ENCODE measurements at regions not wholly inside any gene's neighbourhood (a gene's known extent, or its start where the extent isn't known, plus 50 kb on each side); places are given as distances from the start of the nearest gene placed in this dataset.
"Not testable (repeated sequence)": the region's sequence is repeated elsewhere in the genome, so short reads cannot be mapped to it uniquely, and the experiment has no call there.

DNA sequence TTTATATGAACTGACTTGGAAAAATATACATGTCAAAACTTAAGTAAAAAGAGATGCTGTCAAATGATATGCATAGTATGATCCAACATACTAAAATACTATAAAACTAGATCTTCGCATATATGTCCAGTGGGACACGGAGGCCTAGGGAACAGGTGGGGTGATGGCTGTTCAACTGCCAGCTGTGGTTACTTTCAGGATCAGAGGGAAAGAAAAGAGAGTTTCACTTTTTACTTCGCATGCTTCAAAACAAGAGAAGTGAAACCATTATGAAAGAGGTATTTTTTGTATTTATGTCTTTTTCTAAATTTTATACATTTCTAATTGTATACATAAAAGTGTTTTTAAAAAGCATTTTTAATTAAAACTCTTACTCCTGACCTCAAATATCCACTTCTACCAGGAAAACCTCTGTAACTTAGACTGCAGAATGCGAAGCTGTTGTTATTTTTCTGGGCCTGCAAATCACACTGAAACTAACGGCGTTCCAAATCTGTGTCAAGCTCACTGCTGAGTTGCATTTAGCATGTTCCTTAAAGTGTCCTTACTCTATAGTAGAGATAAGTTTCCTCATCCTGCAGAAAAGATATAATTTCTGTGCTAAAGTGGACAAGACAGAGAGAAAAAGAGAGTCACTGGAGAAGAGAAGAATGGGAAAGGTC is 97.8 kb upstream of the SLC35G4 start:
- no peak for DNase-seq

DNA sequence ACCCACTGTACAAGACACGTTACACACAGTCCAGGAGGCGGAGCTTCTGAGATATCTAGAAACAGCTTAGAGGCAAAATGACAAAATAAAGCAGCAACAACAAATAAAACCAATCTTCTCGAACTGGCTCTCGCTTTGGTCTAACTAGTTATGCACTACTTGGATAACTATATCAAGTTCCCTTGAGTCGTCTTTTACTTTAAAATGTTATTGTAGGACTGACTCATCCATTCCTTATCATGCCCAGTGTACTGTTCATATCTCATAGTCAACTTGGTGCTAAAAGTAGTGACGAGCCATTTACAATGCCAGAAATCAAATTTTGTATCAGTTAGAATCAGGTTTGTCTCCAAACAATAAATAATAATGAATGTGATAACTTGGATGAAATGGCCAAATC is 102.5 kb upstream of the SLC35G4 start:
- DNase-seq, result no peak

DNA sequence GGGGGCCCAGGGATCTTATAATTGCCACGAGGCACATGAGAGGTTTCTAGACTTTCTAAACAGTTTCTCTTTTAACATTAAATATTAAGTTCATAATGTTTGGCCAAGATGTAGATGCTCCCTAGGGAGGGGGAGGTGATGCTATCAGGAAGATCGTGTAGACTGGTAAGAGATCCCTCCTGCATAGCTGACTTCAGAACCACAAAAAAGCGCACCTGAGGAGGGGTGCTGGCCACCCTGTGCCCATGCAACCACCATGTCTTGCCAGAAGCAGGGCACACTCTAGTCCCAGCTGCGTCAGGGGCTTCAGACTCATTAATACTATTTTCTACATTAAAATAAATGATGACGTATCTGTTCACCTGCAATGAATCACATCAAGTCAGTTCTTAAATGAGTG is 103.4 kb upstream of the SLC35G4 start:
- DNase-seq, result no peak

DNA sequence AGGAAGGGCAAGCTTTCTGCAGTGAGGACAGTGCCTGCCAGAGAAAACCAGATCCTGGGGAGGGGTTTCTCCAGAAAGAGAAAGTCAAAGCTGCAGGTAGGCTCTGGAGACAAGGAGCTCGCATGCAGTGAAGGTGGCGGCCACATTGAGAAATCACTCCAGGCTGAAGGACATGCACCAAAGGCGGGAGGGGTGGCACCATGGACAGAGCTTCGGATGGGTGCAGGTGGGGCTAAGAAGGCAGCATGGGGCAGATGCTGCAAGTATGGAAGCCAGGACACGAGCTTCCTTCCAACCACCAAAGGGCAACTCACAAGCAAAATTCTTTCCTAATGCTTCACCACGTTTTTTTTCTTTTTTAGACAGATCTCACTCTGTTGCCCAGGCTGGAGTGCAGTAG is 104.4 kb upstream of the SLC35G4 start:
- no peak for DNase-seq

DNA sequence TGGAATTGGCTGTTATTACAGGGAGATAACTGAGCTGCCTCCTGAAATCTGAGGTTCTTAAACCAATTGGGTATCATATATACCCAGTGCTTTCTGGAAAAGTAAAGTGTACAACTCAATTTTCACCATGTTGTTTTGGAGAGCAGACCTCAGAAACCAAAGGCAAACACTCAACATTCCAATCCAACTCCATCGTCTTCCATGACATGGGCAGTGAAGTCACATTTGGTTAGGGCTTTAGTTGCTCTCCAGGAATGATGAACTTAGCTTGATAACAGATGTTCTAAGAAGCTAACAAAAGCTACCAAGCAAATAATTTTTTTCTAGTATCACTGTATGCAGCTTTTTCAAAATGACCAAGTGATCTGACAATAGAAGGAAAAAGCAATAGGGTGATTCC is 107.0 kb upstream of the SLC35G4 start:
- no peak for DNase-seq

DNA sequence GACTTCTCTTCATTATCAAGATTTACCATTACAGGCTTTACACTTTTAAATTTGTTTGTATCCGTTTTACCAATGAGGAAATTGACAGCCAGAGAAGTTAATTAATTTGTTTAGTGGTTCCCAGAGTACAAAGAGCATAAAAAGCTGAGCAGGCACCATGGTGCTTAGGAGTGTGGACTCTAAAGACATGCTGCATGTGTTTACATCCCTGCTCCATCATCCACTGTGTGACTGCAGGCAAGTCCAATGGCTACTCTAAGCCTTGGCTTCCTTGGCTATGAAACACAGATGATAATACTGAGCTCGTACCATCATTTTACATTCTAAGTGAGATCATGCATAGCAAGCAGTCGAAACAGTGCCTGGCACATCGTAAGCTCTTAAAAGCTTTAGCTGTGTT is 108.0 kb upstream of the SLC35G4 start:
- DNase-seq, result no peak

DNA sequence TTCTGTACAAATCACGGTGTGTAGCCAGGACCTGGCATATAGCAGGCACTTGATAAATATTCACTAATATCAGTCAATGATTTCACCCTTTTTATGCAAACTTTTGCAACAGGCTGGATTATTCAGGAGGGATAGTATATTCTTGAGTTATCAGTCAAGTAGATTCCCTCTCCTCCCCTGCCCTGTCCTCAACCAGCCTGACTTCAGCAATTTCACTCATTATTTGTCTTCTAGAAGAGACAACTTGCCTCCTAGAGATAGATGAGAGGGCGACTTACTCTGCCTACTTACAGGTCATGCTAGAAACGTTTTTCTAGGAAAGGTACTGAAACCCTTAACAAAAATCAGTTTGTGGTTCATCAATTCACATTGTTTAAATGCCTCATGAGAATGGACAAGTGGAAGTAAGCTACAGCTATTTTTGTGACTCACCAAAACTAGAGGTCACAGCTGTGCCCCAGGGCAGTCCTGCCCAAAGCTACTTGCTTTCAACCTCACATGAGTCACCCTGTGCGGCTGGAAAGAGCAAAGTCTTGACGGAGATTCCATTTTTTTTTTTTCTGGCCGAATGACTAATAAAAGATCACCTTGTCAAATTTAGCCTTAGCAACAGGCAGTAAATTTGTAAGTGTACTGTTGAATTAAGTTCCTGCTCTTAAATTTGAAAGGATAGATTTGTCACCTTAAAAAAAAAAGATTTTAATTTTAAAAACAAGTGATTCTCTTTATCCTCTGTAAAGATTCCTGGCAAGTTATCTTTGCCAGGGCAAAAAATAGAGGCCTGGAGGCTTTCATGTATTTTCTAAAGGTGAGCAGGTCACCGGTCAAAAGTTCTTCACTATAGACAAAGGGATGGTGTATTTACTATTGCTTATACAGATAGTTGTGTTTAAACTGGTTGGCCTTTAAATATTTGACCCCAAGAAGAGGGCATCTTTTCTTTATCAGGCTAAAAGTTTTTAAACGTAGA is 109.0 kb upstream of the SLC35G4 start:
- no peak for DNase-seq

DNA sequence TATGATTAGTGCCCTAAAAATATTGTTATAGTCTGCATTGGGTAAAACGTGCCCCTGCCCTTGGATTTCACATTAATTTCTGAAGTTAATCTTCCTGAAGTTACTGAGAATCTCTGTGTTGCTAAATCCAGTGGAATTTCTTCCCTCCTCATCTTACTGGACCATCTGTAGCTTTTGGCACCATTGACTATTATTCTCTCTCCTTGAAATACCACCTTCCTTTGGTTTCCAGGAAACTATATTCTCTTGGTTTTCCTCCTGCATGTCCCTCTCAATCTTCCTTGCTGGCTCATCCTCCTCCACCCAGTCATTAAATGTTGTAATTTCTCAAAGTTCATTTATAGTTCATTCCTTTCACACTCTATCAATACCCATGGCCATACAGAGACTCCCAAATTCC is 110.6 kb upstream of the SLC35G4 start:
- DNase-seq, result no peak

DNA sequence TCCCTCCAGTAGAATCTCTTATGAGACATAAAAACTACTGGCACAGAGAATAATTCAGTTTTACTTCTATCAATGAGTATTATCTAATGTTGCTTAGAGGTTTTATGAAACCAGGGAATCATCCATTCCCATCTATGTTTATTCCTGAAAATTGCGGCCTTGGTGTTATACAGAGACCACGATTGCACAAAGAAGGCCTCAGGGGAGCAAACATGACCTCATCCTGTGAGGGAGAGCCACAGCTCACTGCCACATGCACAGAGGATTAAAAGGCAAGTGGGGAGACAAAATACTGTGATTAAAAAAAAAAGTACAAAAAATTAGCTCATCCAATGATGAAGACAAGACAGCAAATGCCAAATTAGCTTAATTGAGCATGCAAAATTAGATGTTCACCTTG is 111.8 kb upstream of the SLC35G4 start:
- DNase-seq, result no peak

DNA sequence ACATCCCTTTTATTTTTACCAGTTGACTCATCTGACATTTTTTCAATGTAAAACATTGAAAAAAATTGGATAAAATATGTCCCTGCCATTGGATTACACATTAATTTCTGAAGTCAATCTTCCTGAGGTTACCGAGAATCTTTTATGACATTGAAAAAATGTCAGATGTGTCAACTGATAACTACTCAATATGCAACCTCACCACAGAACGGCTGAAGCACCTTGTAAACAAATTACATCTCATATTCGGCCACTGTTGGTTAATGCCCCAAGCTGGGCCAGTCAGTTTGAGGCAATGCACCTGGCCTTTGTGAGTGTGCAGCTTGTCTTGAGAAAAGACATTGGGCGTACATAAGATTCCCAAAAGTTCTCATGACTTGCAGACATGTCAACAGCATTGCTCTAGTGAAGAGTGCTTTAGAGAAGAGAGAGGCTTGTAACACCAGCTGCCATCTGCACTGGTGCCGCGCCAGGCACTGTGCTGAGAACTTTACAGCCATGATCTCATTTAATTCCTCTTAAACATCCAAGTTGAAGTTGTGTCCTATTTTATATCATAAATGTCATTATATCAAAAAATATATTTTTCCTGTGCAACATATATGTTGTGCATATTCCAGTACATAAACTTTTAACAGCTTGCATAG is 112.7 kb upstream of the SLC35G4 start:
- no peak for DNase-seq

DNA sequence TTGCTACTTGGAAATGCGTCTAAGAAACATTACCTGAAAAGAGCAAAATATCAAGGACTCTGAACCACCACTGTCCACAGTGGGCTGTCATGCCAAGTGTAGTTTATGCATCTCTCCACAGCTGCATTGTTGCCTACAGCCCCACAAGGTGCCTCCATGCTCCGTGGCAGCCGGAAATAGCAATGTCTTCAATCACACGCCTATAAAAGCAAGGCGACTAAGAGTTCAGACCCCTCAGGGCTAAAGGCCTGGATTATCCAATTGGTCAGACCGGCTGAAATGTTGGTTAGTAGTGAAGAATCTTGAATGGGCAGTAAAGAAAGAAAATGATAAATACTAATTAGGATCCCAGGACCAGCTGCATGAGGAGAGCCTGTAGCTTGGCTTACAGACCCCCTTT is 114.0 kb upstream of the SLC35G4 start:
- no peak for DNase-seq

DNA sequence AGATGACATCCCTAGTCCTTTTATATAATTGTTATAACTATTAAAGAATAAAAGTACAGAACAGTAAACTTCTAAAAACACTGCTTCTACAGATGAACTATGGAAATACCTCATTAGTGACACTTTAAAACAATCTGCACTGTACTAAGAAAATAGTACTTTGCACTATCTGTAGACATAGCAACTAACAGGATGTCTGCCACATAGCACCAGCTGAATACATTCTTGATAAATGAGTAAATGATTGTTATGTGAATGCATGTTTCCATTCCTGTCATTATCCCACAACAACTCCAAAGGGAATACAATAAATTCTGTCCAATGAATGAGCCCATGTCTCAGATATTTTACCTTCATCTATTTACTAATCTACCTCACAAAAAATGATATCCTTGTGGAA is 115.3 kb upstream of the SLC35G4 start:
- no peak for DNase-seq

DNA sequence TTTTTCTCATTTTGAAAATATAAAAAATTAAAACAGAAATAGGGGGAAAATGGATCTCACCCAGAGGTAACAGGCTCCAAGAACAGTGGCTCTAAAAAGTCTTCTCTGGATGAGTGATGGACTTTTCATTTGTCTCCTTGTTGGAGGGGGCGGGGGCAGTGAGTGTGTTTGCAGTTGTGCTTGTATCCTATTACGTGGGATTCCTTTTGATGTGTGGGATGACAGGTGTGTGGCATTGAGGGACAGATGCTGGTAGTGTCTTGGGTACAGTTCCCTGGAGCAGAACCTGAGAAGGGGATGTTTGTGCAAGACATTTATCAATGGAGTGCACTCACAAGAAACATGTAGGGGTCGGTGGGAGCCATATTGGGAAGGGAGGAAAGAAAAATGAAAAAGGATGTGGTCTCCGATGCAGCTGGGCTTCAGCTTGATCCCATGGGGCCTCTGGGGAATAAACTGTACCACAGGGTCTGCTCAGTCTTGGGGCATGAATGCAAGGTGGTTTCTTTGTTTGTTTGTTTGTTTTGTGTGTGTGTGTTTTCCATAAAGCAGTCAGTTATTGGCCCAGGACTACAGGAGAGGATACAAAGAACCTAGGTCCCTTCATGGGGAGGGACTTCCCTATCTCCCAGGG is 120.0 kb upstream of the SLC35G4 start:
- DNase-seq, result no peak

DNA sequence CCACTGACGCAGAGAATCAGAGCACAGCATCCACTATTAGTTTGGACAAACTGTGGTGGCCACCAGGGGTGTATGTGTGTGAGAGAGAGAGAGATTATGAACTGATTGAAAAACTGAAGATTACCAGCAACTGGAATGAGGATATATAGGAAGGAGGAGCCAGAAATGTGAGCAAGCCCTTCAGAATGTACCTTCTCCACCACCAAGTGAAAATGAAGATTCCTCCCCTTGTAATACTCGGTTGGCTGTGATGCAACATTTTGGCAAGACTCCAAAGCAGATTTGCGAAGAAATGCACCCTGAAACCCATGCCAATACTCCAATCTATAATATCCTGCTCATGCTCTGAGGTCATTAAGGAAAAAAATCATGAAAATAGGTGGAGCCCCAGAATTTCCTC is 121.2 kb upstream of the SLC35G4 start:
- no peak for DNase-seq

DNA sequence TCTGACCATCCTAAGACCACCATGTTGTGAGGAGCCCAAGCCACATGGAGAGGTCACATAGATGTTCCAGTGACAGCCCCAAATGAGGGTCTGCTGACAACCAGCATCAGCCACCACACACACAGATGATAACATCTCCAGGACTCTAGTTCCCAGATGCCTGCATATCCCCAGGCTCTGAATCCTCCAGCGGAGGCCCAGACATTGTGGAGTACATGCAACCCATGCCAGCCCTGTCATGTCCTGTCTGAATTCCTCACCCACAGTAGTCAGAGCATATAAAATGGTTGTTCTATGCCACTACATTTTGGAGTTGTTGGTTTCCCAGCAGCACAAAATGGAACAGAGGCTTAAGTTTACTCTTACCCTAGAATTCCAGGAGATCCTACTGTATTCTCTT is 122.0 kb upstream of the SLC35G4 start:
- DNase-seq, result no peak

DNA sequence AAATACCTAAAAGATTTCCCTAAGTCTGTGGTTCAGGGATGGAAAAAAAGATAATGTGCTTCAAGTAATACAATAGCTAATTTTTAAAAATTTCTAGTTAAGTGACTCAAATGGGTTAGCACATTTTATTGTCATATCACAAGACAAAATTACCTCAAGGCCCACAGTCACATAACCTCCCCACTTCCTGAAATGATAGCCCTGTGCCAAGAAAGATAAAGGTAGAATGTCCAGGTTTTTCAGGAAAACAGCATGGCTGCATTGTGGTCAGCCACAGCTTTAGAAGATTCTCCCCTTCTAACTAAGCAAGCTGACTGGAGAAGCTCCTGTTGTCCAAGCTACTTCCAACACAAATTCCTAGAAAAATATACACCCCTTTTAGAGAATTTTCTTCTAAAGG is 127.1 kb upstream of the SLC35G4 start:
- DNase-seq, result no peak

DNA sequence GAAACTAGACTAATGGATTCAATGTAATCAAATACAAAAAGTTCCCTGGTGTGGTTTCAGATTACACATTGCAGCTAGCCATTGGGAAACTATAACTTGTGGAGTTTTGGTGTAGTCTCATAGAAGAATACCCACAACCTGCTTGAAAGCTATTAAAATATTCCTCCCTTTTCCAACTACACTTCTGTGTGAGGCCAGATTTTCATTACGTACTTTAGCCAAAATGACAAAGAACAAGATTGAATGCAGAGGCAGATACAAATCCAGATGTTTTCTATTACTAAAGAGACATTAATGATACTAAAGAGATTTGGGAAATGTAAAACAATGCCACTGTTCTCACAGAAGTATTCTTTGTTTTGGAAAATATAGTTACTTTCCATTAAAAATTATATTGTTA is 128.7 kb upstream of the SLC35G4 start:
- DNase-seq, result no peak

DNA sequence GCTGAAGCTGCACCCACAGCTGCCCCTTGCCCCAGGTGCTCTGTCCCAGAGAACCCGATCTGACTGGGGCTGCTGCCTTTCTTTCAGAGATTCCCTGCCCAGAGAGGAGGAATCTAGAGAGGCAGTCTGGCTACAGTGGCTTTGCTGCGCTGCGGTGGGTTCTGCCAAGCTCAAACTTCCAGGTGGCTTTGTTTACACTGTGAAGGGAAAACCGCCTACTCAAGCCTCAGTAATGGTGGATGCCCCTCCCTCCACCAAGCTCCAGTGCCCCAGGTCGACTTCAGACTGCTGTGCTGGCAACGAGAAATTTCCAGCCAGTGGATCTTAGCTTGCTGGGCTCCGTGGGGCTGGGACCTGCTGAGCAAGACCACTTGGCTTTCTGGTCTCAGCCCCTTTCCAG is 130.4 kb upstream of the SLC35G4 start:
- DNase-seq, result not testable (repeated sequence)

DNA sequence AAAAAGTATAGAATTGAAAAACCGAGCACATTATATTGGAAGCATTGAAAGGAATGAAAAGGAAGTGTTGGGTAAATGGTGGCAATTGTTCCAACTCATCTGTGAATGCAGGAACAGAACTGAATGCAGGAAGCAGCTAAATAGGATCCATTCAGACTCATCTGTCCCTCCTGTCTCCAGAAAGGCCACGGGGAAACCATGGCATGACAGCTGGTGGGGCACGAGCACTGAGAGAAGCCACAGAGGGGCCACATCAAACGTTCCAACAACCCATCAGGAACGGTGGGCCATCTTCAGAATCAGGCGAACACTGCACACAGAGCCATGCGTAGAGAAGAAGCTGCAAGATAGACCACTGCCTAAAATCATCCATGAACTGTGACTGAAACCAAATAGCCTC is 138.5 kb upstream of the SLC35G4 start:
- no peak for DNase-seq

DNA sequence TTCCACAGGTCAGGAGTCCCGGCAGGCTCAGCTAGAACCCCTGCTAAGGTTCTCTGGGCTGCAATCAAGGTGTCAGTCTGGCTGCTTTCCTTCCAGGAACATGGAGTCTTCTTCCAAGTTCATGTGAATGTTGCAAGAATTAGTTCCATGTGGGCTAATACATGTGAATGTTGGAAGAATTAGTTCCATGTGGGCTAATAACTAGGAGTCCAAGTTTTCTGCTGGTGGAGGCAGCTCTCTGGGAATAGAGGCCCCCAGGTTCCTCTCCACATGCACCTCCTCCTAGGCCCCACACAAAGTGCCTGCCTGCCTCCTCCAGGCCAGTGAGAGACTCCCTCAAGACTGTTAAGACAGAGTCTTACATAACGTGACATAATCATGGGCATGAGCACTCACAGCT is 140.8 kb upstream of the SLC35G4 start:
- no peak for DNase-seq

DNA sequence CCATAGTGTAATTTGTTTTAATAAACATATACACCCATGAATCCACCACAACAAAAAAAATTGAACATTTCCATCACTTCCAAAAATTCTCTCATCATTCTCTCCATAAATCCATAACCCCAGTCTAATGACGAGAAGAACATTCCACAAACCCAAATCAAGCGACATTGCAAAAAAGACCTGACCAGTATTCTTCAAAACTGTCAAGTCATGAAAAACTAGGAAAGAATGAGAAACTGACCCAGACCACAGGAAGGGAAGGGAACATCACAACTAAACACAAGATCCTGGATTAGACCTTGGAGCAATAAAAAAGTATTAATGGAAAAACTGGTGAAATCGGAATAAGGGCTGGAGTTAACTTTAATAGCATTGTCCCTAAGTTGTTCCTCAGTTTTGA is 141.3 kb upstream of the SLC35G4 start:
- no peak for DNase-seq

DNA sequence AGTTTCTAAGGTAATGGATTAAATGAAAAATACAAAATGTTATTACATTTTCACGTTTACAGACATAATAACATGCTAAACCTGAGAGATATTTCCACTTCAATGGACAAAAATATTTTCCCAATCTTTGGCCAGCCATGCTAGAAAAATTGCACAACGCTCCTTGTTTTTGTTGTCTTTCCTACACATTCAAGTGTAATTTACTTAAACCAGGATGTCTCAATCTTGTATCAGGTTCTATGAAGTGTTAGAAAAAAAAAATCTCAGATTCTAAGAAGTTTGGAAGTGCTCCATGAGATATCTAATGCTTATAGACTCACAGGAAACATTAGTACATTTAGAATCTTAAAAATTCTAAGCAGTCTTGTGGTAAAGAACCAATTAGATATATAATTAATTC is 141.8 kb upstream of the SLC35G4 start:
- no peak for DNase-seq

DNA sequence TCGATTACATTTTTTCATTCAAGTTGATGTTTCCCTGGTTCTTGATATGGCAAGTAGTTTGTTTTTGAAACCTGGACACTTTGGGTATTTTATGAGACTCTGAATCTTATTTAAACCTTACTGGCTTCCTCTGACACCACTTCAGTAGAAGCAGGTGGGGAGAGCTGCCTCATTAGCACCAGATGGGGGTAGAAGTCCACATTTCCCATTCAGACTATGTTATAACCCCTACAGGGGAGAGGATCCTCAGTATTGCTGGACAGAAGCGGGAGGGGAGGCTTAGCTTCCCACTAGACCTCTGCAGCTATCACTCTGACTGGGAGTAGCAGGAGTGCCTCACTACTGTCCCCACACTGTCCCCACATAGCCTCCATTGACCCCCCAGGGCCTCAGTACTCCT is 145.3 kb upstream of the SLC35G4 start:
- DNase-seq, result no peak

DNA sequence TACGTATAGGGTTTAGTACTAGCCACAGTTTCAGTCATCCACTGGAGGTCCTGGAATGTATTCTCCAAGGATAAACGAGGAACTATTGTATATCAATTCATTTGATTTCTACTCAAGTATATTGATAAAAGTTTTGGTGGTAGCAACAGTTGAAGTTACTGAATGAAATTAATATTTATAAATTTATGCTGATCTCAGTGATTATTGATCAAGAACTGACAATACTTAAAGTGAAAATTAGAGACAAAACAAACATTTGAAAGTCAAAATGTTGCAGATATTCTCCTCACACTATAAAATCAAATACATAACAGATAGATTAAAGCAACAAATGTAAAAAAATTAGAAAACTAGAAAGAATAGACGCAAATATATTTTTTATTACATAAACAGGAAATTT is 150.9 kb upstream of the SLC35G4 start:
- DNase-seq, result no peak

Measured in stimulated activated CD4-positive, alpha-beta T cell treated with anti-CD3 and anti-CD28 coated beads, Interleukin-4, amount 100 ng/mL, for 24 hours (primary cell).